H1 (cell line): ENCODE measurements at regions not wholly inside any gene's neighbourhood (a gene's known extent, or its start where the extent isn't known, plus 50 kb on each side); places are given as distances from the start of the nearest gene placed in this dataset.

Experiments used
- CTCF ChIA-PET: fragments of 300-600 bp; sonication (Branson Sonifier 250); formaldehyde crosslinking; loops from one replicate; lab custom pipeline; 2021; ENCODE audit not compliant: partially characterized antibody; lab: Charles Lee
- POLR2A ChIA-PET: fragments of 300-600 bp; sonication (Branson Sonifier 250); formaldehyde crosslinking; loops from one replicate; lab custom pipeline; 2021; ENCODE audit warnings: inconsistent platforms; ENCODE audit not compliant: partially characterized antibody; lab: Charles Lee
- DNase-seq, 2 experiments: peaks; one replicate each; pipeline versions ENCODE4 v3.0.0 to v3.0.0-alpha.2; 2010 to 2022; ENCODE audit warnings: low spot score in 2 of 2, low read depth in 1 of 2, mixed read lengths in 1 of 2
- FAIRE-seq: peaks from 2 replicates; lab custom pipeline; 2011; peaks lifted over from hg19 to GRCh38; lab: Jason Lieb, UNC
- H2AFZ ChIP-seq: 2 replicates; pipeline ENCODE4 v1.8.1; 2012; ENCODE audit warnings: low read length, inconsistent platforms
- H2AK5ac ChIP-seq: 2 replicates; pipeline ENCODE4 v1.6.1; 2013; ENCODE audit warnings: low read depth, low read length
- H2BK120ac ChIP-seq: replicated peaks from 2 replicates; pipeline ENCODE3; 2013; ENCODE audit warnings: low read depth, low read length, inconsistent platforms
- H2BK12ac ChIP-seq: 2 replicates; pipeline ENCODE4 v1.6.1; 2013; ENCODE audit warnings: low read depth, low read length
- H2BK15ac ChIP-seq: 2 replicates; pipeline ENCODE4 v1.6.1; 2013; ENCODE audit warnings: low read length
- H2BK20ac ChIP-seq: 2 replicates; pipeline ENCODE4 v1.6.1; 2013; ENCODE audit warnings: low read length
- H2BK5ac ChIP-seq: 2 replicates; pipeline ENCODE4 v1.6.1; 2013; ENCODE audit warnings: low read depth, low read length
- H3K14ac ChIP-seq: 2 replicates; pipeline ENCODE4 v1.6.1; 2013; ENCODE audit warnings: inconsistent platforms; ENCODE audit not compliant: insufficient read length
- H3K18ac ChIP-seq: 2 replicates; pipeline ENCODE4 v1.6.1; 2013; ENCODE audit warnings: low read length; ENCODE audit errors: extremely low read depth
- H3K23ac ChIP-seq: 2 replicates; pipeline ENCODE4 v1.6.1; 2013; ENCODE audit warnings: inconsistent platforms; ENCODE audit not compliant: insufficient read length
- H3K23me2 ChIP-seq: 2 replicates; pipeline ENCODE4 v1.6.1; 2013; ENCODE audit warnings: low read depth, low read length
- H3K27ac ChIP-seq: 2 replicates; pipeline ENCODE4 v1.6.1; 2011; ENCODE audit warnings: low read depth, low read length, inconsistent platforms
- H3K27me3 ChIP-seq, 4 experiments: replicated peaks in 1 of 4; 1 replicate in 1 of 4; 2 replicates in 3 of 4; pipeline versions ENCODE4 v1.6.1 to v1.8.1; 2011 to 2013; ENCODE audit warnings: low read length in 3 of 4, mild to moderate bottlenecking in 3 of 4, inconsistent platforms in 2 of 4, mixed read lengths in 2 of 4, moderate library complexity in 1 of 4; ENCODE audit not compliant: control insufficient read depth in 3 of 4, insufficient read depth in 3 of 4; ENCODE audit errors: extremely low read depth in 1 of 4
- H3K36me3 ChIP-seq, 4 experiments: 2 replicates each; pipeline versions ENCODE4 v1.6.1 to v1.8.1; 2011 to 2013; ENCODE audit warnings: mild to moderate bottlenecking in 4 of 4, low read length in 3 of 4, moderate library complexity in 2 of 4, control low read depth in 1 of 4, inconsistent platforms in 1 of 4; ENCODE audit not compliant: insufficient read depth in 4 of 4, control insufficient read depth in 2 of 4
- H3K4ac ChIP-seq: replicated peaks from 2 replicates; pipeline ENCODE3; 2013; ENCODE audit warnings: low read length, low read depth, mixed read lengths, inconsistent platforms; ENCODE audit not compliant: insufficient read length
- H3K4me1 ChIP-seq, 4 experiments: replicated peaks in 1 of 4; 1 replicate in 1 of 4; 2 replicates in 3 of 4; pipeline versions ENCODE4 v1.6.1 to v1.8.1; 2011 to 2013; ENCODE audit warnings: low read length in 3 of 4, inconsistent platforms in 2 of 4, mixed read lengths in 1 of 4; ENCODE audit not compliant: insufficient read depth in 4 of 4, control insufficient read depth in 3 of 4
- H3K4me2 ChIP-seq, 2 experiments: 2 replicates each; pipeline versions ENCODE4 v1.6.1 to v1.8.1; 2011 to 2013; ENCODE audit warnings: low read depth in 2 of 2, low read length in 2 of 2, control low read depth in 1 of 2, inconsistent platforms in 1 of 2, mild to moderate bottlenecking in 1 of 2; ENCODE audit not compliant: insufficient read depth in 1 of 2
- H3K4me3 ChIP-seq, 4 experiments: fragments of 200-600, 300-600 bp in 1 of 4; sonication (generic), shearing (Covaris generic), sonication (Bioruptor Twin) in 1 of 4; 2 replicates each; pipeline versions ENCODE4 v1.5.1 to v1.8.1; 2011 to 2016; ENCODE audit warnings: low read length in 4 of 4, low read depth in 3 of 4, control low read depth in 2 of 4, inconsistent platforms in 2 of 4, mild to moderate bottlenecking in 2 of 4, mixed read lengths in 1 of 4, moderate library complexity in 1 of 4; ENCODE audit not compliant: insufficient read depth in 2 of 4; ENCODE audit errors: extremely low read depth in 1 of 4
- H3K56ac ChIP-seq: replicated peaks from 2 replicates; pipeline ENCODE3; 2013; ENCODE audit warnings: low read depth, mild to moderate bottlenecking, mixed read lengths, low read length, inconsistent platforms; ENCODE audit not compliant: insufficient read length
- H3K79me1 ChIP-seq: 2 replicates; pipeline ENCODE4 v1.6.1; 2013; ENCODE audit warnings: low read depth, low read length, control low read depth
- H3K79me2 ChIP-seq, 2 experiments: 2 replicates each; pipeline versions ENCODE4 v1.6.1 to v1.8.1; 2012 to 2013; ENCODE audit warnings: low read length in 2 of 2, mild to moderate bottlenecking in 2 of 2, inconsistent platforms in 1 of 2; ENCODE audit not compliant: insufficient read depth in 2 of 2, control insufficient read depth in 1 of 2
- H3K9ac ChIP-seq, 4 experiments: replicated peaks in 1 of 4; 1 replicate in 1 of 4; 2 replicates in 3 of 4; pipeline versions ENCODE4 v1.6.1 to v1.8.1; 2011 to 2013; ENCODE audit warnings: low read depth in 3 of 4, low read length in 3 of 4, control low read depth in 2 of 4, mild to moderate bottlenecking in 2 of 4, moderate library complexity in 2 of 4, inconsistent platforms in 1 of 4; ENCODE audit errors: extremely low read depth in 1 of 4
- H3K9me3 ChIP-seq, 2 experiments: 2 replicates each; pipeline versions ENCODE4 v1.6.1 to v1.8.1; 2012 to 2013; ENCODE audit warnings: mild to moderate bottlenecking in 2 of 2, moderate library complexity in 2 of 2, control low read depth in 1 of 2, inconsistent platforms in 1 of 2, low read depth in 1 of 2, low read length in 1 of 2, mixed read lengths in 1 of 2; ENCODE audit not compliant: insufficient read depth in 2 of 2
- H4K20me1 ChIP-seq, 2 experiments: replicated peaks in 1 of 2; 2 replicates each; pipeline versions ENCODE3 to v1.8.1; 2011 to 2013; ENCODE audit warnings: inconsistent platforms in 2 of 2, low read length in 2 of 2, mild to moderate bottlenecking in 1 of 2; ENCODE audit not compliant: insufficient read depth in 2 of 2, control insufficient read depth in 1 of 2
- H4K5ac ChIP-seq: 2 replicates; pipeline ENCODE4 v1.6.1; 2013; ENCODE audit warnings: low read length, low read depth, mixed read lengths, inconsistent platforms; ENCODE audit not compliant: insufficient read length
- H4K8ac ChIP-seq: 2 replicates; pipeline ENCODE4 v1.8.0; 2013; ENCODE audit warnings: mild to moderate bottlenecking, moderate library complexity, low read length, inconsistent platforms; ENCODE audit not compliant: insufficient read depth; ENCODE audit errors: extremely low read depth
- H4K91ac ChIP-seq: replicated peaks from 2 replicates; pipeline ENCODE3; 2013; ENCODE audit warnings: low read length, mixed read lengths, inconsistent platforms; ENCODE audit not compliant: insufficient read length
- POU5F1 ChIP-seq: IDR thresholded peaks from 2 replicates; pipeline ENCODE4 v1.6.1; 2011; ENCODE audit warnings: low read depth, mild to moderate bottlenecking, low read length, moderate library complexity
- WGBS, 2 experiments: shearing (Covaris generic) in 1 of 2; methylation state at CpG; one replicate each; pipeline versions ENCODE4 v1.1.6 to v1.1.7; 2013 to 2015; ENCODE audit warnings: low lambda C conversion rate in 2 of 2, mixed read lengths in 2 of 2, inconsistent platforms in 1 of 2, low coverage in 1 of 2, missing lambda C conversion rate in 1 of 2; ENCODE audit not compliant: insufficient replicate concordance in 2 of 2, insufficient coverage in 1 of 2, insufficient read length in 1 of 2; ENCODE audit errors: extremely low coverage in 1 of 2, missing lambda C conversion rate in 1 of 2; 5-methylcytosine and 5-hydroxymethylcytosine counted together

DNA sequence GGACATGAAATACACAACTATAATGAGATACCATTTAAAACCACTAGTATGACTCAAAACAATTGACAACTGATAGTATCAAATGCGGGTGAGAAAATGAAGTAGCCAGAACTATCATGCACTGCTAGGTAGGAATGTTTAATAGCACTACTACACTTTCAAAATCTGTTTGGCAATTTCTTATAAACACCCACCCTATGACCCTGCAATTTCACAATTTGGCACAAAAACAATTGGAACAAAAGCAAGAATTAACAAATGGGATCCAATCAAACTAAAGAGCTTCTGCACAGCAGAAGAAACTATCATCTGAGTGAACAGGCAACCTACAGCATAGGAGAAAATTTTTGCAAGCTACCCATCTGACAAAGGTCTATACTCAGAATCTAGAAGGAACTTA is 431.2 kb upstream of the GYPC start:
- Histone ChIP-seq H2AFZ (no peak overlapping the region), H2BK5ac (no peak overlapping the region), H3K23me2 (no peaks in the 10 kb centered on the region; the same call in 1 of the 2 replicates), H2BK12ac (no peak overlapping the region), H4K5ac (no peak overlapping the region), H2BK20ac (no peak overlapping the region), H3K23ac (no peak overlapping the region), H3K27me3 (no peaks in the 10 kb centered on the region), H3K18ac (no peak overlapping the region), H3K9me3 (no peaks in the 10 kb centered on the region), H2AK5ac (no peak overlapping the region), H2BK15ac (no peak overlapping the region), H3K4ac (no peak overlapping the region), H3K79me2 (no peaks in the 10 kb centered on the region), H3K4me2 (no peak overlapping the region), H4K8ac (no peak overlapping the region), H2BK120ac (no peak overlapping the region), H3K4me1 (no peaks in the 10 kb centered on the region), H4K20me1 (no peaks in the 10 kb centered on the region)
- CTCF ChIA-PET, result interaction anchor here (0.9 kb wide), 1 partner anchor 19 kb away, joined by 3 read pairs; no protein-coding TSS in a partner anchor
- FAIRE-seq (no peak), DNase-seq (no peak)
- 100% methylated on average over 1 of the region's 1 CpG; no CpG with 5 or more reads in 1 of the 2 experiments for WGBS, 2 experiments
- TF ChIP-seq POU5F1, result no peak
- TF ChIP-seq, all 59 proteins: peak for 0
- Histone ChIP-seq H3K36me3 (no peaks in the 10 kb centered on the region), H3K9ac (no peak overlapping the region), H3K79me1 (no peaks in the 10 kb centered on the region), H3K56ac (no peak overlapping the region), H3K14ac (no peak overlapping the region), H4K91ac (no peak overlapping the region), H3K4me3 (no peak overlapping the region), H3K27ac (no peak overlapping the region)
- POLR2A ChIA-PET, result no interaction called here
